Nephron progenitor cell (in vitro differentiated cells): ENCODE measurements at regions not wholly inside any gene's neighbourhood (a gene's known extent, or its start where the extent isn't known, plus 50 kb on each side); places are given as distances from the start of the nearest gene placed in this dataset.

Experiments used
- DNase-seq: peaks from one replicate; pipeline ENCODE4 v3.0.0; 2021
- H3K27ac Mint-ChIP-seq: 2 replicates; pipeline ENCODE4 v1.8.0; 2021; ENCODE audit warnings: mild to moderate bottlenecking, moderate library complexity, mixed read lengths
- H3K27me3 Mint-ChIP-seq: 2 replicates; pipeline ENCODE4 v1.8.0; 2021; ENCODE audit warnings: mild to moderate bottlenecking, low read depth, mixed read lengths; ENCODE audit not compliant: poor library complexity
- H3K36me3 Mint-ChIP-seq: 2 replicates; pipeline ENCODE4 v1.8.0; 2021; ENCODE audit warnings: low read depth, mixed read lengths
- H3K4me1 Mint-ChIP-seq: 2 replicates; pipeline ENCODE4 v1.8.0; 2021; ENCODE audit warnings: mixed read lengths
- H3K4me3 Mint-ChIP-seq: 2 replicates; pipeline ENCODE4 v1.8.0; 2021; ENCODE audit warnings: mild to moderate bottlenecking, moderate library complexity, mixed read lengths
- H3K9me3 Mint-ChIP-seq: 2 replicates; pipeline ENCODE4 v1.8.0; 2021; ENCODE audit warnings: mild to moderate bottlenecking, moderate library complexity, mixed read lengths
- TF ChIP-seq, protein P1 (sequence below): fragments of 200-600 bp; sonication (generic); IDR thresholded peaks from 2 replicates; pipeline ENCODE4 v1.5.0; 2021; ENCODE audit warnings: antibody characterized with exemption

DNA sequence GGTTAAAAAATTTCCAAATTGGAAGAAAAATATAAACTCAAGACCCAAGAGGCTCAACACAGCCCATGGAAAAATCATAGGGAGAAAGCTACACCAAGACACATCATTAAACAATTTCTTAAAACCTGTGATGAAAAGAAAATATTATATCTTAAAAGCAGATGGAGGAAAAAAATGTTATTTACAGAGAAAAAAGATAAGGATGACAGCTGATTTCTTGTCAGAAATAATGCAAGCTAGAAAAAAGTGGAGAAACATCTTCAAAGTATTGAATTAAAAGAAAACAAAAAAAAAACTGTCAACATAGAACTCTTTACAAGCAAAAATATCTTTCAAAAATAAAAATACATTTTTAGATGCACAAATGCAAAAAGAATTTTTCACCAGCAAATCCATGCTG lies 930.5 kb downstream of the ADGRL2 start:
- H3K36me3 Mint-ChIP-seq = peaks cover 12% of the 10 kb centered on the region
- peaks cover 29% of the 10 kb centered on the region for H3K9me3 Mint-ChIP-seq
- no peak overlapping the region for H3K4me3 Mint-ChIP-seq
- TF ChIP-seq, protein P1, sequence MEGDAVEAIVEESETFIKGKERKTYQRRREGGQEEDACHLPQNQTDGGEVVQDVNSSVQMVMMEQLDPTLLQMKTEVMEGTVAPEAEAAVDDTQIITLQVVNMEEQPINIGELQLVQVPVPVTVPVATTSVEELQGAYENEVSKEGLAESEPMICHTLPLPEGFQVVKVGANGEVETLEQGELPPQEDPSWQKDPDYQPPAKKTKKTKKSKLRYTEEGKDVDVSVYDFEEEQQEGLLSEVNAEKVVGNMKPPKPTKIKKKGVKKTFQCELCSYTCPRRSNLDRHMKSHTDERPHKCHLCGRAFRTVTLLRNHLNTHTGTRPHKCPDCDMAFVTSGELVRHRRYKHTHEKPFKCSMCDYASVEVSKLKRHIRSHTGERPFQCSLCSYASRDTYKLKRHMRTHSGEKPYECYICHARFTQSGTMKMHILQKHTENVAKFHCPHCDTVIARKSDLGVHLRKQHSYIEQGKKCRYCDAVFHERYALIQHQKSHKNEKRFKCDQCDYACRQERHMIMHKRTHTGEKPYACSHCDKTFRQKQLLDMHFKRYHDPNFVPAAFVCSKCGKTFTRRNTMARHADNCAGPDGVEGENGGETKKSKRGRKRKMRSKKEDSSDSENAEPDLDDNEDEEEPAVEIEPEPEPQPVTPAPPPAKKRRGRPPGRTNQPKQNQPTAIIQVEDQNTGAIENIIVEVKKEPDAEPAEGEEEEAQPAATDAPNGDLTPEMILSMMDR = no peak
- H3K27ac Mint-ChIP-seq = no peak overlapping the region
- no peaks in the 10 kb centered on the region for H3K4me1 Mint-ChIP-seq
- no peak for DNase-seq
- no peaks in the 10 kb centered on the region for H3K27me3 Mint-ChIP-seq

DNA sequence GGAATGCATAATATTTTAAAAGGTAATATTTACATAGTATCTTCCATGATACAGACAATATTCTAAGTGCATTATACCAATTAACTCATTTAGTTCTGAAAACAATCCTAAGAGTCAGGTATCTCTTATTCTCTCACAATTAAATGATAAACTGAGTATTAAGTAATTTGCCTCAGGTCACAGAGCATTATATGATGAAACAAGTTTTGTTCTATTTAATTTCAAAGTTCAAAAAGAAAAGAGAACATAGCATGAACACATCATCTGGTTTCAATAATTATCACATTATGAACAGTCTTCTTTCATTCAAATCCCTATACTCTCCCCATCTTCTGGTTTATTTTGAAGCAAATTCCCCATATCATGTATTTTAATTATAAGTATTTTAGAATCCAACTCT lies 927.5 kb downstream of the ADGRL2 start:
- TF ChIP-seq, protein P1 = no peak
- peaks cover 12% of the 10 kb centered on the region for H3K36me3 Mint-ChIP-seq
- H3K4me1 Mint-ChIP-seq = no peaks in the 10 kb centered on the region
- H3K27ac Mint-ChIP-seq = no peak overlapping the region
- H3K9me3 Mint-ChIP-seq = peaks cover 26% of the 10 kb centered on the region
- DNase-seq = no peak
- no peak overlapping the region for H3K4me3 Mint-ChIP-seq
- H3K27me3 Mint-ChIP-seq = no peaks in the 10 kb centered on the region

- DNase-seq = no peak
- no peak overlapping the region for H3K4me3 Mint-ChIP-seq
- TF ChIP-seq, protein P1 = no peak
- H3K9me3 Mint-ChIP-seq = peaks cover 13% of the 10 kb centered on the region
- no peak overlapping the region for H3K27ac Mint-ChIP-seq
- no peaks in the 10 kb centered on the region for H3K36me3 Mint-ChIP-seq
- H3K27me3 Mint-ChIP-seq = no peaks in the 10 kb centered on the region
- H3K4me1 Mint-ChIP-seq = no peaks in the 10 kb centered on the region
These were observed 923.5 kb downstream of the ADGRL2 start for GRCh38 chr1:82724246-82724645.

DNA sequence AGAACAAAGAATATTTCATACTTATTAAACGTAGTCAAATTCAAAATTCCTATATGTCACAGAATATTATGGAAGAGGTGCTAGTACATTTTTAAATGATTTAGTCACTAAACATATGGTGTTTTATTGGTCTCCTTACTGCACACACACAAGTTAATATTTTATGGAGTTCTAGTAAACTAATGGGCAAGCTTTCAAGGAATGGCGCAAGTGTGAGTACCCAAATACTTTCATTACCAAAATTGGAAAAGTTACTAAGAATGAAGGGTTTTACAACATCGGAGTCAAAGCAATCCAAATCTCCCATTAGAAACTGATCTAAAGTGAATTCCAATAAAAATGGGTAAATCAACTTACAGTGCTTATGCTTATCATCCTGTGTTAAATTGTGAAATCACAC lies 921.9 kb downstream of the ADGRL2 start:
- H3K9me3 Mint-ChIP-seq = peaks cover 13% of the 10 kb centered on the region
- H3K27ac Mint-ChIP-seq = no peak overlapping the region
- no peak for DNase-seq
- no peaks in the 10 kb centered on the region for H3K27me3 Mint-ChIP-seq
- no peaks in the 10 kb centered on the region for H3K4me1 Mint-ChIP-seq
- TF ChIP-seq, protein P1 = no peak
- no peaks in the 10 kb centered on the region for H3K36me3 Mint-ChIP-seq
- H3K4me3 Mint-ChIP-seq = no peak overlapping the region

GRCh38 chr1:82721702-82722101 lies 921.0 kb downstream of the ADGRL2 start:
- no peak for DNase-seq
- Mint-ChIP-seq H3K9me3 (peaks cover 13% of the 10 kb centered on the region), H3K4me1 (no peaks in the 10 kb centered on the region), H3K27me3 (no peaks in the 10 kb centered on the region), H3K36me3 (no peaks in the 10 kb centered on the region), H3K4me3 (no peak overlapping the region), H3K27ac (no peak overlapping the region)
- TF ChIP-seq, protein P1 = no peak

GRCh38 chr1:82718719-82719419 lies 918.1 kb downstream of the ADGRL2 start:
- no peak overlapping the region for H3K27ac Mint-ChIP-seq
- no peak overlapping the region for H3K4me3 Mint-ChIP-seq
- H3K27me3 Mint-ChIP-seq = no peaks in the 10 kb centered on the region
- TF ChIP-seq, protein P1 = no peak
- H3K9me3 Mint-ChIP-seq = peaks cover 23% of the 10 kb centered on the region
- H3K36me3 Mint-ChIP-seq = no peaks in the 10 kb centered on the region
- no peaks in the 10 kb centered on the region for H3K4me1 Mint-ChIP-seq
- DNase-seq = no peak
